ENCODE measurements at regions not wholly inside any gene's neighbourhood (a gene's known extent, or its start where the extent isn't known, plus 50 kb on each side); places are given as distances from the start of the nearest gene placed in this dataset.

DNA sequence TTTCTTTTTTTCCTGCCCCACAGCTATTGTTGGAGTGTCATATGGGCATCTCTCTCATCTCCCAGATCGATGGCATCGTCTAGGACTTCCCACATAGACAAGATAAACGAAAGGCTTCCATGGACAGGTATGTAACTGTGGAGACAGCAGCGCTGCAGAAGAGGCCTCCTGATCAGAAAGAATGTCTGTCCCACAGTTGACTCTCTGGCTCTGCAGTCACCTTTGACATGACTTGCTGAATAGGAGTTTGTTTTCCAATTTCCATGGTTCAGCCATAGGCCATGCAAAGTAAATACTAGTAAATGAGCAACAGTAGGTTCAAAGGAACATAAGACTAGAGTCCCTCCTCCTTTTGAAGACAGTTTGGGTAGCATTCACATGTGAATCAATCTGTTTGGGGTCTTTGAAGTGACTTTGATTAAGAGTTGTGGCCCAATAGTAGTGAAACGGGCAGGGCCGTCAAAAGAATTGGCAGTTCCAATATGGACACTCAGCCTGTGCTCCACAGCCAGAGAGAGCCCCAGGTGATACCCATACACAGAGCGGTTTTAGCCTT lies 134.7 kb upstream of the IFNGR1 start:
- no peak for ATAC-seq (ENCODE audit: low read depth)
- Mint-ChIP-seq H3K9me3 (no peaks in the 10 kb centered on the region), H3K27ac (peak overlapping the region; percentile 4), H3K27me3 (no peaks in the 10 kb centered on the region), H3K36me3 (no peaks in the 10 kb centered on the region), H3K4me1 (peaks cover 15% of the 10 kb centered on the region), H3K4me3 (no peak overlapping the region)
- DNase-seq (ENCODE audit: low spot score in 2 of 2) = no peak

DNA sequence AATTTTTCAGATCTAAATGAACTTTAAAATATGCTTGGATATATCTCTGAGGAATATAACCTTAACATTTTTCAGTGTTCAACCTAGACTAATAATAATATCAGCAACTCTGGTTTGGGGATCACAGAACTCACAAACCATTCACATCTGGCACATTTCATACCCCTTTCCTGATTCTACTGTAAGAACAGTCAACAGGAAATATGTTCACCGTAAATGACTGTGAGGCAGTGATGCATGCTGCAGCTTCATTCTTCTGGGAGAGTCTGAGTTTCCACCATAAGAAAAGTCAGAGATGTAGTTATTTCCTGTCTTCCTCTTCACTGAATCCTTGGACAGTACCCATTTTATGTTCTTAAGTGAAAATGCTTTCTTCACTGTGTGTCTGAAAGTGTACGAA lies 134.2 kb upstream of the IFNGR1 start:
- peak overlapping the region; percentile 4 for H3K27ac Mint-ChIP-seq
- no peaks in the 10 kb centered on the region for H3K27me3 Mint-ChIP-seq
- ATAC-seq (ENCODE audit: low read depth) (peak; percentile 72), DNase-seq (ENCODE audit: low spot score in 2 of 2) (no peak)
- H3K4me3 Mint-ChIP-seq = no peak overlapping the region
- H3K4me1 Mint-ChIP-seq = peaks cover 15% of the 10 kb centered on the region
- H3K36me3 Mint-ChIP-seq = no peaks in the 10 kb centered on the region
- H3K9me3 Mint-ChIP-seq = no peaks in the 10 kb centered on the region

- peak overlapping the region; percentile 31 for H3K27ac Mint-ChIP-seq
- DNase-seq (ENCODE audit: low spot score in 2 of 2) = no peak
- H3K4me3 Mint-ChIP-seq = no peak overlapping the region
- peaks cover 15% of the 10 kb centered on the region for H3K4me1 Mint-ChIP-seq
- H3K27me3 Mint-ChIP-seq = no peaks in the 10 kb centered on the region
- no peaks in the 10 kb centered on the region for H3K9me3 Mint-ChIP-seq
- ATAC-seq (ENCODE audit: low read depth) = no peak
- no peaks in the 10 kb centered on the region for H3K36me3 Mint-ChIP-seq
Measured at GRCh38 chr6:137352859-137353258, 133.7 kb upstream of the IFNGR1 start.

- ATAC-seq (ENCODE audit: low read depth) (no peak), DNase-seq (ENCODE audit: low spot score in 2 of 2) (no peak)
- H3K9me3 Mint-ChIP-seq = no peaks in the 10 kb centered on the region
- H3K36me3 Mint-ChIP-seq = no peaks in the 10 kb centered on the region
- no peak overlapping the region for H3K27ac Mint-ChIP-seq
- no peak overlapping the region for H3K4me3 Mint-ChIP-seq
- no peaks in the 10 kb centered on the region for H3K27me3 Mint-ChIP-seq
- peaks cover 15% of the 10 kb centered on the region for H3K4me1 Mint-ChIP-seq
Measured at GRCh38 chr6:137351890-137352289, 132.7 kb upstream of the IFNGR1 start.

DNA sequence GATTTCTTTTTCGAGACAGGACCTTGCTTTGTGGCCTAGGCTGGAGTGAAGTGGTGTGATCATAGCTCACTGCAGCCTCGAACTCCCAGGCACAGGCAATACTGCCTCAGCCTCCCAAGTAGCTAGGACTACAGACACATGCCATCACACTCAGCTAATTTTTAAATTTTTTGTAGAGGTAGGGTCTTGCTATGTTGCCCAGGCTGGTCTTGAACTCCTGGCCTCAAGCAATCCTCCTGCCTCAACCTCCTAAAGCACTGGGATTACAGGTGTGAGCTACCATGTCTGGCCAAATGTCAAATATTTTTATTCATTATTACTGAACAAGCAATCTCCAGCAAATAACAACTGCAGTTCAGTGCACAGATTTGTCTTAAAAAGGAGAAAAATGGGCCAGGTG lies 131.7 kb upstream of the IFNGR1 start:
- no peak overlapping the region for H3K27ac Mint-ChIP-seq
- no peak for DNase-seq (ENCODE audit: low spot score in 2 of 2)
- H3K4me3 Mint-ChIP-seq = no peak overlapping the region
- no peaks in the 10 kb centered on the region for H3K36me3 Mint-ChIP-seq
- H3K9me3 Mint-ChIP-seq = no peaks in the 10 kb centered on the region
- no peak for ATAC-seq (ENCODE audit: low read depth)
- no peaks in the 10 kb centered on the region for H3K27me3 Mint-ChIP-seq
- H3K4me1 Mint-ChIP-seq = peaks cover 15% of the 10 kb centered on the region

DNA sequence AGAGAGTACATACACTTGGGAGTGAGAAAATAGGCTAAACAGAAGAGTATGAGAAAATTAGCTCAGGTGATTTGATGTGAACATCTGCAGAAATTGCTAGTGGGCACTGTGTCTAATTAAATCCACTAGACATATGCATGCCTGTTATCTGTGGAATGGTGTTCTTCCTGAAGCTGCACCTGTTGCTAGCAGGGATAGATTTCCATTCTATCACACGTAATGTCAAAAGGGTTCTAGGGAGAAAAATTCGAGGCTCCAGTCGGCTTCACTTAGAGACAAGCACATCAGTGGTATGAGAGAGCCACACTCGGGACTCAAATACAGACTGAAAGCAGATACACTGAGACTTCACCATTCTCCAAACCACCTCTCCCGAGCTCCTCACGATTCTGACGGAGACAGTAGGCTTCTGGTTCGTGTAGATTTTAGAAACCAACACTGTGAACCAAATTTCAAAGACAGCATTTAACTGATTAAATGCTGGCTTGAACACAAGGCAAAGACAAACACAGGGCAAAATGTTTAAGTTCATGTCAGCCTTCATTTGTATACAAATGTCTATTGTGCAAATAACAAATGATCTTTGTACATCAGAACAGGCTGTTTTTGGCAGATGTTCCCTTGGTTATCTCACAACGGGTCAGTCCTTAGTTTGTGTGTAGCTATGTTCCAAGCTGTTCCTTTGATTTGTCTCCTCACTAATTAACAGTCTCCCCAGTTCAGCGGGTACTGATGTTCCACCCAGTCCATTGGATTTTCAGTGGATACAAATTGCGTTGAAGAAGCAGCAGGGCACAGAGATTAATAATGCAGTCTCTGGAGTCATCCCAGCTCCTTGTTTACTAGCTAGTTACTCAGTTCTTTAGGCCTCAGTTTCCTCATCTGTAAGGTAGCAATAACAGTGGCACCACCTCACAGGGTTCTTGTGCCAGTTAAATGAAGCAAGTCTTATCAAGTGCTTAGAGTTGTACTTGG lies 131.0 kb upstream of the IFNGR1 start:
- Mint-ChIP-seq H3K27me3 (no peaks in the 10 kb centered on the region), H3K36me3 (no peaks in the 10 kb centered on the region), H3K4me3 (no peak overlapping the region), H3K9me3 (no peaks in the 10 kb centered on the region), H3K4me1 (peaks cover 15% of the 10 kb centered on the region), H3K27ac (no peak overlapping the region)
- DNase-seq (ENCODE audit: low spot score in 2 of 2) (no peak), ATAC-seq (ENCODE audit: low read depth) (no peak)

DNA sequence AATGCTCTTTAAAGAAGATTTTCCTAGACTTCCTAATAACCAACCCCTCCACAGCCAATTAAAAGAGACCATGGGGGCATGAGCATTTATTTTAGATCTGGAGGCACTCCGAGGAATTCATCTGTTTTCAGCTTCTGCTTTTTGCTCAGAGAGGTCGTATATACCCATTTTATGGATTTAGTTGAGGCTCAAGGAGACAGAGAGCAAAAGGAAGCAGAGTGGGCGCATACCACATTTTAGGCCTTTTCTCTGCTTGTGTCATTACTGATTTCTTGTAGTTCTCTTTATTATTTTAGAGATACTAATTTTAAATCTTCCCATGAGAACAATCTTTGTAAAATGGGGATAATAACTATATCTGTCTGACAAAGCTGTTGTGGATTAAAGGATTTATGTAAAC lies 129.6 kb upstream of the IFNGR1 start:
- no peaks in the 10 kb centered on the region for H3K9me3 Mint-ChIP-seq
- peaks cover 11% of the 10 kb centered on the region for H3K4me1 Mint-ChIP-seq
- no peak overlapping the region for H3K4me3 Mint-ChIP-seq
- H3K27ac Mint-ChIP-seq = no peak overlapping the region
- H3K36me3 Mint-ChIP-seq = no peaks in the 10 kb centered on the region
- DNase-seq (ENCODE audit: low spot score in 2 of 2) (no peak), ATAC-seq (ENCODE audit: low read depth) (no peak)
- H3K27me3 Mint-ChIP-seq = no peaks in the 10 kb centered on the region

DNA sequence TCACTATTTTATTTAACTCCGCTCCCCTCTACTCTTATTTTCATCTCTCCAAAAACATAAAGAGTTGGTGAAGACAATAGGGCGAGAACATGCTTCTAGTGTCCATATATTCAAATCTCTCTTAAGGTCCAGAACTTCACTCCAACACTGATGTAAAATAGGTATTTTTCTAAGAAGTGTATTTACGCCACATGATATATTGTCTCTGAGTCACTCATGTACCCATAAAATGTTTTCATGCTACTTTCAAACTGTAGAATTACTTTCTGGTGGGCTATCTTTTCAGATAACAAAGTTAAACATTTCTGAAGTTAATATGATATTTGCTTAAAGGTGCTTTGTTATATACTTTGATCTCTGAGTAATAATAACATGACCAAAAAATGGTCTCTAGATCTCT lies 124.1 kb upstream of the IFNGR1 start:
- Mint-ChIP-seq H3K4me3 (no peak overlapping the region), H3K9me3 (no peaks in the 10 kb centered on the region), H3K27ac (no peak overlapping the region), H3K4me1 (peaks cover 2% of the 10 kb centered on the region), H3K27me3 (no peaks in the 10 kb centered on the region), H3K36me3 (no peaks in the 10 kb centered on the region)
- ATAC-seq (ENCODE audit: low read depth) (no peak), DNase-seq (ENCODE audit: low spot score in 2 of 2) (no peak)

DNA sequence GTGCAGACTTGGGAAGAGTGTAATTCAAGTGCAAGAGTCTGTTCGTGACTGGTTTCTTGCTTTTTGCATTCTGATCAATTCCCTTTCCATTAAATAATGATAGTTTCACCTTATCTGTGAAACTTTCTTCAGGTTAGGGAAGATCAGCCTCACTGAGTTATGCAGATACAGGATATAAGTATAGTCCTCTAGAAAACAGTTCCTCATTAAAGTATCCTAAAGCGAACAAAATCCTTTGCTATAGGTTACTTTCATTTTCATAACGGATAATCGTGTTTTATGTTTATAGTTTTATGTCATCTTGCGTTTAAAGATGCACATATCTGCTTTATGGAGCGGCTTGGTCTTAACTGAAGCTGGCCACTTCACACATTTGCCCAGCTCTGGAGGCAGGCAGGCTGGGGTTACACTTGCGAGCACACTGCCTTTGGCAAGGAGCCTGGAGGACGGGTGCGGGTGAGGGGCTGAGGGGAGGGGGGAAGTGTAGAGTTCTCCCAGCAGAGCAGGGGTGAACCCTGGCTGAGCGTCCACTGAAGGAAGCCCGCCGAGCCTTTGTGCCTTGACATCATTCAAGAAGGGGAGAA lies 123.5 kb upstream of the IFNGR1 start:
- Mint-ChIP-seq H3K4me1 (peaks cover 2% of the 10 kb centered on the region), H3K9me3 (no peaks in the 10 kb centered on the region), H3K36me3 (no peaks in the 10 kb centered on the region), H3K4me3 (peak overlapping the region; percentile 66), H3K27me3 (no peaks in the 10 kb centered on the region), H3K27ac (no peak overlapping the region)
- ATAC-seq (ENCODE audit: low read depth) = no peak
- DNase-seq (ENCODE audit: low spot score in 2 of 2) = no peak

- DNase-seq (ENCODE audit: low spot score in 2 of 2) (no peak), ATAC-seq (ENCODE audit: low read depth) (no peak)
- Mint-ChIP-seq H3K27me3 (no peaks in the 10 kb centered on the region), H3K9me3 (no peaks in the 10 kb centered on the region), H3K27ac (no peak overlapping the region), H3K4me1 (peaks cover 2% of the 10 kb centered on the region), H3K4me3 (no peak overlapping the region), H3K36me3 (no peaks in the 10 kb centered on the region)
Measured at GRCh38 chr6:137341681-137342195, 122.6 kb upstream of the IFNGR1 start.

DNA sequence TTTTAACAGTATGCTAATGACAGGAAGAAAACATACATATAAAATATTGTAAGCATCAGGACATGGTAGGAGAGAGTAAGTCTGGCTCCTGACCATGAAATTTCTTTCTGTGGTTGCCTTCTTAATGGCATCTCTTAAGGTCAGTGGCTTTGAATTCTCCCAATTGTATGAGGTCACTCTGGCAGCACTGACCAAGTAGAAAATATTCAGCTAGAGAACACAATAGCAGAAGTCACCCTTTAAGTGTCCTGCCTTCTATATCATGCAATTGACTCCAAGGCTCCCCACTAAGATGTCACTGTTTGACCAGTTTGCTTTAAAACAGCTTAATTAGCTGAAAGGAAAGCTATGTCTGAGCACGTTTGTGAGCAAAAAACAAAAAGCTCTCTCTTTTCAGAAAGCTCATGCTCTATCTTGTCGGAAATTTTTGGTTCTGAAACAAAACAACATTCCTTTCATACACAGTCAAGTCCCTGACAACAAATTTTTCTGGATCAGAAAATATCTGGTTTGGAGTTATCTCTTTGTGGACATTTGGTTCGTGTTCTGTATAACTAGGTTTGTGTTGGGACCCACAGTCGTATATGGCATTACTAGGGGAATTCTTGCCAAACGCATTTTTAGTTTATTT lies 120.9 kb upstream of the IFNGR1 start:
- Mint-ChIP-seq H3K9me3 (no peaks in the 10 kb centered on the region), H3K4me3 (no peak overlapping the region), H3K27me3 (peaks cover 2% of the 10 kb centered on the region), H3K27ac (no peak overlapping the region), H3K4me1 (peaks cover 2% of the 10 kb centered on the region), H3K36me3 (no peaks in the 10 kb centered on the region)
- ATAC-seq (ENCODE audit: low read depth) = no peak
- no peak for DNase-seq (ENCODE audit: low spot score in 2 of 2)

DNA sequence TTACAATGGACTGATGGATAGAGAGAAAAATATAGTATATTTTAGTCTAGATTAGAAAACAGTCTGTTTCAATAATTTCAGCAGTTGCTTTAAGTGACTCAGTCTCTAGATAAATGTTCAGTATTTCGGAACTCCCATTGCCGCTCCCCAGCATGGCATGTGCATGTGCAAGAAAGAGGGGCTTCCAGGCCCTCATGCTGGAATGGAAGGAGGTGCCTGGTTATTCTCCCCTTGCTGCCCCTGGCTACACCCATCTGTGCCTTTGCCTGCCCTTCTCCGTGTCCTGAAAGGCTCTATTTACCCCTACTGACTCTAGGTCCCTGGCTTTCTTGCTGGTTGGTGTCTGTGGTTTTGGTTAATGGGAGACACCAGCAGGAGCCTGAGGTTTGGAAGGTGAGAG lies 115.7 kb upstream of the IFNGR1 start:
- Mint-ChIP-seq H3K9me3 (no peaks in the 10 kb centered on the region), H3K36me3 (no peaks in the 10 kb centered on the region), H3K4me1 (no peaks in the 10 kb centered on the region), H3K4me3 (no peak overlapping the region), H3K27me3 (peaks cover 5% of the 10 kb centered on the region), H3K27ac (no peak overlapping the region)
- no peak for DNase-seq (ENCODE audit: low spot score in 2 of 2)
- ATAC-seq (ENCODE audit: low read depth) = no peak

- no peaks in the 10 kb centered on the region for H3K9me3 Mint-ChIP-seq
- H3K27ac Mint-ChIP-seq = no peak overlapping the region
- peaks cover 5% of the 10 kb centered on the region for H3K27me3 Mint-ChIP-seq
- DNase-seq (ENCODE audit: low spot score in 2 of 2) = no peak
- no peak for ATAC-seq (ENCODE audit: low read depth)
- no peak overlapping the region for H3K4me3 Mint-ChIP-seq
- no peaks in the 10 kb centered on the region for H3K4me1 Mint-ChIP-seq
- H3K36me3 Mint-ChIP-seq = no peaks in the 10 kb centered on the region
Measured at GRCh38 chr6:137334094-137334493, 114.9 kb upstream of the IFNGR1 start.

All from memory B cell (primary cell).